DMS153 treated with DMSO at 0.1 percent for 48 hours (cell line): ENCODE measurements at regions not wholly inside any gene's neighbourhood (a gene's known extent, or its start where the extent isn't known, plus 50 kb on each side); places are given as distances from the start of the nearest gene placed in this dataset.

ENCODE experiments used
- DNase-seq: peaks from one replicate; lab custom pipeline; 2025; ENCODE audit not compliant: unreplicated experiment; lab: John Stamatoyannopoulos, UW

GRCh38 chr9:18371141-18371540, 102.8 kb upstream of the ADAMTSL1 start:
- DNase-seq: no peak

- DNase-seq: no peak
Observed at GRCh38 chr9:18371621-18372020, 102.3 kb upstream of the ADAMTSL1 start.

DNA sequence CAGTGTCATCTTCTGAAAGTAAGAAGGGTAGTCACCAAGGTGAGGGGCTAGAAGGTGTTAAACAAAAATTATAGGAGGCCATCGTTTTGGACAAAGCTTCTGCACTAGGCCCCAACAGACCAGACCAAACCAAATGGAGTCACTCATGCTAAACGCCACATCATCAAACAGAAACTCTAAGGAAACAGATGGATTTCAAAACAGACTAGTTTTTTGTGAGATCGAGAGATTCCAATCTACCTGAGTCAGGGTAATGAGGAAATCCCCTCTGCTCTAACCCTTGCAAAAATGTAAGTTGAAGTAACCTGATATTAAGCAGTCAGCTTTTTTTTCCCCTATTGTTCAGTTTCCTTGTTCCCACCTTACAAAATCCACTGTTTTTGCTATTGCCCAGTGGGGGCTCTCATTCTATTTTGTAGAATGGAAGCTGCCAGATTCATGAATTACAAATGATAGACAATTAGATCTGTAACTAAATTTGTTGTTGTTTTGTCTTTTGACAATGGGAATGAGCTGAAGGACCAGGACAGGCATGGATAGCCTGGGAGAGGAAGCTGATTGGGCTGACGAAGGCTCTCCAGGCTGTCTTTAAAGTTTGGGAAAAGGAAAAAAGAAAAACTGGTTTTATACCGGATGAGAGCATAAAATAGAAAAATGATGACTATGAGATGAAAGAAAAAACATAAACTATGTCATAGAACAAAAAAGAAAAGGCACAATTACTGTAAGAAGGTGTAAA, 94.7 kb upstream of the ADAMTSL1 start:
- DNase-seq: no peak

GRCh38 chr9:18382243-18382642, 91.7 kb upstream of the ADAMTSL1 start:
- DNase-seq: no peak

GRCh38 chr9:18384066-18384465, 89.9 kb upstream of the ADAMTSL1 start:
- DNase-seq: no peak

DNA sequence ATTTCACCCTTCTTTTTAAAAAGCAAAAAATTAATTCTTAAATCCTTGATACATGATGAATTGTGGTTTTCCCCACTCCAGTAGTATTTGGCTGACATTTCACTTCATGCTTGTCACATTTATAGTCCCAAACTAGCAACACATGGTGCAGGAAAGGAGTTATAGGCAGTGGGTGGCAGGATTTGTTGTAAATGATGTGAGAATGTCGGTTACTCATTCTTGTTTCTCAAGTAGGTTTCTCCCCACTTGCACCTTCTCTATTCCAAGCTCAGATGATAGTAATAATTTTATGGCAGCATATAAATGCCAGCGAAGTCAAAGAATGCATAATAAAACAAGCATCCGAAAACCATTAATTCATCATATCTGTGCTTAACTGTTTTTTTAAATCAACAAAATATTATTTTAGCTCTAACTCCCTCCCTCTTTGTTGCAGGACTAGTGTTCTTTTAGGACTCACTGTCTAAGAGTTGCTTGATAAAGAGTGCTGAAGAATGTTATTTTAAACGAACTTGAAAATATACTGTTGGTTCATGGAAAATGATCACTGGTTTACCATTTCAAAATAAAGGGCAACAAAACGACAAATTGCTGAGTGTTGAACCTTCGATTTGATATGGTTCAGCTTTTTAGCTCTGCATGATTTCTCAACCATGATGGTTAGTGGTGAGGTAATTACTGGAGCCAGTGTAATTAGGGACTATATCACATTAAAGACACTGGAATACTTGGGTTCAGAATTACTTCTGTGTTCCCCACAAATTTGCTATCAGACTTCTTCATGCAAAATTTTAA, 88.1 kb upstream of the ADAMTSL1 start:
- DNase-seq: no peak

GRCh38 chr9:18390393-18390792, 83.6 kb upstream of the ADAMTSL1 start:
- DNase-seq: no peak

- DNase-seq: peak; percentile 99
Observed at GRCh38 chr9:18393340-18394130, 80.4 kb upstream of the ADAMTSL1 start.

GRCh38 chr9:18394847-18395351, 79.1 kb upstream of the ADAMTSL1 start:
- peak; percentile 57 for DNase-seq

- peak; percentile 58 for DNase-seq
Observed at GRCh38 chr9:18396102-18396728, 77.7 kb upstream of the ADAMTSL1 start.

DNA sequence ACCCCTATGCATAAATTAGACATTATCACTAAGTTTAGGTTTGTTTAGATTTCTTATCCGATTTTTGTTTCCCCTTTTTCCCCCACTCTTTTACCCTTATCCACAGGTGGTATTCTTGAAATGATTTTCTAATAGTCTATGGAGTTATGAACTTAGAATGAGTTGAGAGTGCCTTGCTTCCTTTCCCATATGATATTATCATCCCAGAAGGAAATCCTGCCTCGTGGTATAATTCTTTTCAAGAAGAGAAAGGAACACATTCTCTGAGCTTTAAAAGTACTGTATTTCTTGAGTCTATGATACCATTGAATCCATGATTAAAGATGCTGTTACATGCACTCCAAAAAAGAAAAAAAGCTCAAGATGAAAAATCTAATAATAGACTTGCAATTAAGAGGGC, 76.9 kb upstream of the ADAMTSL1 start:
- no peak for DNase-seq

DNA sequence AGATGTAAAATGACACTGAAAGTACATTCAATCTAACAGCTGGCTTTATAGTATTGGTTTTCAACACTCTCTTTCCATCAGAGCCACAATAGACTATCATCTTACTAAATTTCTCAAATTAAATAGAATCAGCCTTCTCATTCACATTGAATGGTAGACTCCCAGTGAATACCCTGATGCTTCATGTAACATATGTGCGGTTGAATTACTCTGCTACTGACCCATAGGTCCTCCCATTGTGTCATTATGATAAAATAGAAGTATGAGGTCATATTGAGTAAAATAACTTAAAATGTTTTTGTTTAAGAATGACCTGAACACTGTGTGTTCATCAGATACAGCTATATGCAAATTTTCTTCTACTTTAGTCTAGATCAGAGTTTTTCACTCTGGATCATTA, 75.9 kb upstream of the ADAMTSL1 start:
- no peak for DNase-seq

DNA sequence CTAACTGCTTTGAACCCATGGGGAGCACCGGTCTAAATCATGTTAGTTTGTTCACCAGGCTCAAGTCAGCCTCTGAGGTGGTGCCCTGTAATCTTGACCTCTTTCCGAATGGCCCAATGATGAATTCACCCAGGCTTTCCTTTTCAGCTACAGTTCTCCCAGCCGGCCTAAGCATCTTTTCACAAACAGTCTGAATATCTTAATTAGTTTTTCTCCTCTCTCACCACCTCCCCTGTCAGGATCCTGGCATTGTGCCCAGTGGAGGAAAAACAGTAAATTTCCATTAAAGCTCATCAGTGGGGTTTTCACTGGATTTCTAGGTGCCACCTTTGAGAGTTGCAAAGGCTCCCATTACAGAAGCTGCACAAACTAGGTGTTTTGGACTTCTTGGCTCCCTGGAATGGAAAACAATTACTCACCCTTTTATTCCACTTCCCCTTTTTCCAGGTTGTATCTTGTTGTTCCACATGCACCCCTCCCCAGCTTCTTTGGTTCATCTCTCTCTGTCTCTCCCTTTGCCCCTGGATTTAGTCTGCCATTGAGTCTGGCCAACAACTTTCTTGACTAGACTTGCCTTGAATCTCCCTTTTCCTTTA, 69.4 kb upstream of the ADAMTSL1 start:
- DNase-seq: no peak

- no peak for DNase-seq
Observed at GRCh38 chr9:18405240-18405639, 68.7 kb upstream of the ADAMTSL1 start.

- DNase-seq: no peak
Observed at GRCh38 chr9:18410983-18411382, 63.0 kb upstream of the ADAMTSL1 start.

GRCh38 chr9:18421391-18421790, 52.6 kb upstream of the ADAMTSL1 start:
- DNase-seq: peak; percentile 31

DNA sequence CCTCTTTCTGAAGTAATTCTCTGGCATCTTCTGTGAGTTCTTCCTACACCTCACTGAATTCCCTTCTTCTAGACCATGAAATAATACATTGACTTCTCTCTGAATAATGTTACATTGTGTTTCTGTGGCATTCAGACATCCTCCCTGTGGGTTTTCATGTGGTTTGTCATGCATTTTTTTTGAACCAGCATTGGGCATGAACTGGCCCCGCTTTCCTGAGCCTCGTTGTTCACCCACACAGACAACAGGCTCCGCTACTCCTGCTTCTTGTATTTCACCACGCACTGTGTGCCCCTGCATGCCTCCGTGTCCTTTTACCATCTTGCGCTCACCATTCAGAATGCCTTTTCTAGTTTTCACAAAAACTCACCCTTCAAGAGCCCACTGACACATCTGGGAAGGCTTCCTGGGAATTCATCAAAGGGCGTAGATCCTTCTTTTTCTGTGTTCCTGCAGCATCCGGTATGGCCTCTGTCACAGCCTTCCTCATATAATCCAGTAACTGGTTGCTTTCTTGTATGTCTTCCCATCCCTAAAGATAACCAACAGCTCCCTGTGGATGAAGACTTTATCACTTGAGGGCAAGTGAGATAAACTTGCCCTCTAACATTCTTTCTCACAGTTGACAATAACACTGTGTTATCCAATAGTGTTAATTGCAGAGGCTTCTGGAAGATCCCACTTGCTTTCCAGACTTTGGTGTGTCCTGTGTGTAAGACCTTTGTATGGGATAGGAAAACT, 51.5 kb upstream of the ADAMTSL1 start:
- DNase-seq: no peak

DNA sequence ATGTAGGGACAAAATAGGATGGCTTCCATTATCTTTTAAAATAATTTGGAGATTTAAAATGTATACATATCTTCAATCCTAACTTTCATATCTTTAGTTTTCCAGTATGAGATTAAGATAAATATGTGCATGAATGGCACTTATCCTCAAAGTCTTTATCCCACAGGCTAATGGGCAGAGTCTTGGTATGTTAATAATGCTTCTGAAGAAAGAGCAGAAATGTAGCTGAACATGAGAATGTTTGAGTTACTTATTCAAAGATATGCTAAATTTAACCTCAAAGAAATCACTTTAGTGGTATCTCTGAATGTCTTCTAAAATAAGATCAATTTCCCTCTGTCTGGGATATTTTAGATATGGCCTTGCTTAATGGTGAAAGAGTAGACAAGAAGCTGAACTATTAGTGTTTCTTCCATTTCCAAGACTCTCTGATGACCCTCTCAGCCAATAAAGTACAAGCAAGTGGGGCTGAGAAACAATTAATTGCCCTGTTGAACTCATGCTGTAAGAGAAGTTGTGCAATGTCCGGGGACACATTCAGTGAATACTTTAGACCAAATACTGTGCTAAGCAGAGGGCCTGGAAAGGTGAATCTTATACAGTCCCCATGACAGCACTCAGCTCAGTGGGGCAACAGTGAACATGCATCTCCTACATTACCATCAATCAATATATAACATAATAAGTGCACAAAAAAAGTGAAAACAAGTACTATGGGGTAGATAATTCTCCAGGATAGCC, 50.0 kb upstream of the ADAMTSL1 start:
- no peak for DNase-seq
